GM13976 (cell line): ENCODE measurements at regions not wholly inside any gene's neighbourhood (a gene's known extent, or its start where the extent isn't known, plus 50 kb on each side); places are given as distances from the start of the nearest gene placed in this dataset.
A peak's percentile ranks its signal among the peaks of the same experiment; 100 is the strongest.

Experiments used
- DNase-seq: peaks from one replicate; pipeline ENCODE4 v3.0.0; 2012; ENCODE audit warnings: low spot score
- in situ Hi-C: fragments of 300-500 bp; cut with MboI; formaldehyde crosslinking; loops from one replicate; pipeline ENCODE4 v1.12.0; 2022; ENCODE audit warnings: low sequenced_read_pairs, mixed read lengths, inconsistent platforms; ENCODE audit not compliant: unreplicated experiment
- TF ChIP-seq, protein P1 (sequence below): IDR thresholded peaks from 2 replicates; pipeline ENCODE4 v1.5.1; 2012; ENCODE audit warnings: borderline replicate concordance, mild to moderate bottlenecking; ENCODE audit not compliant: insufficient read depth; ENCODE audit errors: extremely low read depth, missing control alignments, control extremely low read depth

DNA sequence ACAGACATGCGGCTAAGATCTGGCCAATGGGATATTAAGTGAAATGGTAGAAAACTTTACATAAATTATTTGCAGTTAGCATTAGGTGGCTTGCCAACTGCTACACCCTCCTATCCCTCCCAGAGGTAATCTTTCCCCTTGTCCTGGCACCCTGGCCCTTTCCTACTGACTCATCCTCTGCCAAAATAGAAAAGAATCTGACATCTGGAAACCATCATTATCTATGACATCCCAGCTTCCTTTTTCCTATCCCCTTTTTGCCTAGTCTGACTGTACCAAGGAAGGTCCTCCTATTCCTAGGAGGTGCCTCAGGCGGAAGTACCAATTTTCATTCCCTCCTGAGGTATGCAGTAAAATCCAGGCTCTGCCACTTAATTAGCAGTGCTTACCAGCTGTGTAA, 163.6 kb upstream of the KLF3 start:
- TF ChIP-seq, protein P1, sequence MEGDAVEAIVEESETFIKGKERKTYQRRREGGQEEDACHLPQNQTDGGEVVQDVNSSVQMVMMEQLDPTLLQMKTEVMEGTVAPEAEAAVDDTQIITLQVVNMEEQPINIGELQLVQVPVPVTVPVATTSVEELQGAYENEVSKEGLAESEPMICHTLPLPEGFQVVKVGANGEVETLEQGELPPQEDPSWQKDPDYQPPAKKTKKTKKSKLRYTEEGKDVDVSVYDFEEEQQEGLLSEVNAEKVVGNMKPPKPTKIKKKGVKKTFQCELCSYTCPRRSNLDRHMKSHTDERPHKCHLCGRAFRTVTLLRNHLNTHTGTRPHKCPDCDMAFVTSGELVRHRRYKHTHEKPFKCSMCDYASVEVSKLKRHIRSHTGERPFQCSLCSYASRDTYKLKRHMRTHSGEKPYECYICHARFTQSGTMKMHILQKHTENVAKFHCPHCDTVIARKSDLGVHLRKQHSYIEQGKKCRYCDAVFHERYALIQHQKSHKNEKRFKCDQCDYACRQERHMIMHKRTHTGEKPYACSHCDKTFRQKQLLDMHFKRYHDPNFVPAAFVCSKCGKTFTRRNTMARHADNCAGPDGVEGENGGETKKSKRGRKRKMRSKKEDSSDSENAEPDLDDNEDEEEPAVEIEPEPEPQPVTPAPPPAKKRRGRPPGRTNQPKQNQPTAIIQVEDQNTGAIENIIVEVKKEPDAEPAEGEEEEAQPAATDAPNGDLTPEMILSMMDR = no peak
- DNase-seq = no peak
- in situ Hi-C loops = no loop called here

- TF ChIP-seq, protein P1 = no peak
- in situ Hi-C loops = no loop called here
- no peak for DNase-seq
These were observed 162.3 kb upstream of the KLF3 start for GRCh38 chr4:38501698-38502097.

DNA sequence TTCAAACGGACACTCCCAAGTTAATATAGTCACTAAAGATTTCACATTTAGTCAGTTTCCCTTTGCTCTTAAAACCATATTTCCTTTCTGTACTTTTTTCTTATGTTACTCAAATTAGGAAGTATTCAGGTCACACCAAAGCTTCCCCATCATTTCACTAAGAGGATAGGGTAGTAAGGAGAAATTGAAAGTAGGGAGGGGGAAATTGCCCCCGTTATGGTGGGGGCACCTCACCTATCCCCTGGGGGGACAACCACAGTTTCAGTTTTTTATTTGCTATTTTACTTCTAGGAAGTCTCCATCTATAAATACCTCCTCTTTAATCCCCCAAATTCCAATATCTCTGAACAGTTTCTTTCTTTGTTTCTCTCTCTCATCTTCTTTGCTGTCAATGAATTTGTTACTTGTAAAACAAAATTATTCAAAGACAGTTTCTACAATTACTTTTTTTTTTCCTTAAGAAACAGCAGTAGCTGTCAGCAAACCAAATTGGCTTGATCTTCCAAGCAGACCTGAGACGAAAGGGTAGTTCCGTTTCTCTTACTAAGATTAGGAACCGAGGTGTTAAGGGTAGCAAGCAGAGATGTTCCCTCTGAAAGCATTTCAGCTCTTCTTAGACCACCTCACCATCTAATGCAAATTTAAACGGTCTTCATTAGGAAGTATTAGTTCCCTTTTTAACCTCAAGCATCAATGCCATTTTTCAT, 160.2 kb upstream of the KLF3 start:
- TF ChIP-seq, protein P1 = no peak
- DNase-seq = peak; percentile 56
- in situ Hi-C loops = no loop called here

DNA sequence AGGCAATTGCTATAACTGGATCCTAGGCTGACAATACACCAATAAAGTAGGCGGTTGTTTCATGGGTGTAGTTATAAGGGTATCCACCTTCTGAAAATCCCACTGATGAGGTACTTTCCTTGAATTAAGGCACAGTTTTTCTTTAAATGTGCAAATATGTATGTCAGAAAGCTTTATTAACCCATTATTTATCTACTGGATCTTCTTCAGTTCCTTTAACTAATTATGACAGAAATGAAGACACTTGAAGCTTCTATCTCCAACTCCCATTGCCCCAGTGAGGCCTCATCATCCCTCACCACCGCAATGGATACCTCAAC, 159.6 kb upstream of the KLF3 start:
- in situ Hi-C loops = no loop called here
- TF ChIP-seq, protein P1 = no peak

GRCh38 chr4:38509551-38509950, 154.4 kb upstream of the KLF3 start:
- in situ Hi-C loops = no loop called here
- no peak for DNase-seq
- TF ChIP-seq, protein P1 = no peak

More for the DNA sequence above, 159.6 kb upstream of the KLF3 start:
- no peak for DNase-seq

DNA sequence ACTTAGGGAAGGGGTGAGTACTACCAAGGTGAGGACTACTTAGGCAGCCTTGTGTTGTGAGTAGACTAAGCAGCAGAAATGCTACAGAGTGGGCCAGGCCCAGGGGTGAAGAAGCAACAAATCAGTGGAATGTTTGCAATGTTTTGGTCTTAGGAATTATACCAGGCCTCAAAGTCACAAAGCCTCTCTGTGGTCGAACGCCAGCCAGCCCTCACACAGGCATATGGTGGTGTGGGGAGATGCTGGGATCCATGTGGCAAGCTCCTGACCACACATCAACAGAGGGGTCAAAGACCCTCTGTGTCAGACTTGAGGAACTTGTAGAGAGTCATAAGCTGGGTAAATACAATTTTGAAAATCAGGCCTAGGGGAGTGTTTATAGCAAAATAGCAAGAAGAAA, 153.8 kb upstream of the KLF3 start:
- TF ChIP-seq, protein P1 = no peak
- DNase-seq = no peak
- in situ Hi-C loops = no loop called here
